HG03432 (cell line): ENCODE measurements at regions not wholly inside any gene's neighbourhood (a gene's known extent, or its start where the extent isn't known, plus 50 kb on each side); places are given as distances from the start of the nearest gene placed in this dataset.

Experiments
- ATAC-seq: cut with Tn5 transposase; IDR thresholded peaks from one replicate; pipeline ENCODE4 v1.9.1; 2021; ENCODE audit warnings: mild to moderate bottlenecking, moderate library complexity; ENCODE audit not compliant: unreplicated experiment

GRCh38 chr3:177470197-177470941, 273.1 kb upstream of the TBL1XR1 start:
- ATAC-seq = no peak

- ATAC-seq = no peak
Measured at GRCh38 chr3:177471733-177472480, 274.6 kb upstream of the TBL1XR1 start.

- no peak for ATAC-seq
Measured at GRCh38 chr3:177473184-177473583, 275.9 kb upstream of the TBL1XR1 start.

GRCh38 chr3:177473903-177474302, 276.6 kb upstream of the TBL1XR1 start:
- ATAC-seq = no peak

GRCh38 chr3:177474652-177475355, 277.5 kb upstream of the TBL1XR1 start:
- ATAC-seq = no peak

GRCh38 chr3:177475356-177475665, 278.0 kb upstream of the TBL1XR1 start:
- no peak for ATAC-seq

- no peak for ATAC-seq
Measured at GRCh38 chr3:177476495-177476894, 279.2 kb upstream of the TBL1XR1 start.

GRCh38 chr3:177476921-177477435, 279.7 kb upstream of the TBL1XR1 start:
- no peak for ATAC-seq

- ATAC-seq = no peak
Measured at GRCh38 chr3:177478170-177478867, 281.0 kb upstream of the TBL1XR1 start.

GRCh38 chr3:177479630-177480029, 282.3 kb upstream of the TBL1XR1 start:
- no peak for ATAC-seq

GRCh38 chr3:177481329-177481728, 284.0 kb upstream of the TBL1XR1 start:
- peak; percentile 61 for ATAC-seq

GRCh38 chr3:177482048-177482691, 284.9 kb upstream of the TBL1XR1 start:
- no peak for ATAC-seq

GRCh38 chr3:177483182-177483967, 286.1 kb upstream of the TBL1XR1 start:
- no peak for ATAC-seq

GRCh38 chr3:177484206-177484605, 286.9 kb upstream of the TBL1XR1 start:
- no peak for ATAC-seq

GRCh38 chr3:177484926-177485325, 287.6 kb upstream of the TBL1XR1 start:
- no peak for ATAC-seq

- no peak for ATAC-seq
Measured at GRCh38 chr3:177487635-177488186, 290.4 kb upstream of the TBL1XR1 start.

GRCh38 chr3:177488740-177489139, 291.5 kb upstream of the TBL1XR1 start:
- no peak for ATAC-seq

GRCh38 chr3:177490626-177491025, 293.3 kb upstream of the TBL1XR1 start:
- no peak for ATAC-seq

- no peak for ATAC-seq
Measured at GRCh38 chr3:177491296-177492032, 294.2 kb upstream of the TBL1XR1 start.
